HG02678 (cell line): ENCODE measurements at regions not wholly inside any gene's neighbourhood (a gene's known extent, or its start where the extent isn't known, plus 50 kb on each side); places are given as distances from the start of the nearest gene placed in this dataset.
"Not testable (repeated sequence)": the region's sequence is repeated elsewhere in the genome, so short reads cannot be mapped to it uniquely, and the experiment has no call there.

Experiments
- ATAC-seq: cut with Tn5 transposase; IDR thresholded peaks from one replicate; pipeline ENCODE4 v1.9.1; 2021; ENCODE audit warnings: mild to moderate bottlenecking, moderate library complexity; ENCODE audit not compliant: unreplicated experiment

DNA sequence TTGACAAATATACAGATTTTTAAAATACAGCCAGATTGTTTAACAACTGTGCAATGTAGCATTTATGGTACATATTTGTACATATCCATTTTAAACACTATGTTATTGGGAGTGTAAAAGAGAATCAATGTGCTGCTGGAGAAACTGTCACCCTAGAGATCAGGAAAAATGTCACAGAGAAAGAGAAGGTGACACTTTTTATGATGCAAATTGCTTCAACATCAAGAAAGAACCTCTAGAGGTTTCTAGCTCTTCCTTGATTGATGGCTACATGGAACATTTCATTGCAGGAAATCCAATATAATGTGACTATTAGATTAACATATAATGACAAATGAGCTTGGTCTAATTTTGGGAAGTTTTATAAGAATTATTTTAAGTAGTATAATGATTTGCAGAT, 1491.2 kb upstream of the PCDH20 start:
- no peak for ATAC-seq

DNA sequence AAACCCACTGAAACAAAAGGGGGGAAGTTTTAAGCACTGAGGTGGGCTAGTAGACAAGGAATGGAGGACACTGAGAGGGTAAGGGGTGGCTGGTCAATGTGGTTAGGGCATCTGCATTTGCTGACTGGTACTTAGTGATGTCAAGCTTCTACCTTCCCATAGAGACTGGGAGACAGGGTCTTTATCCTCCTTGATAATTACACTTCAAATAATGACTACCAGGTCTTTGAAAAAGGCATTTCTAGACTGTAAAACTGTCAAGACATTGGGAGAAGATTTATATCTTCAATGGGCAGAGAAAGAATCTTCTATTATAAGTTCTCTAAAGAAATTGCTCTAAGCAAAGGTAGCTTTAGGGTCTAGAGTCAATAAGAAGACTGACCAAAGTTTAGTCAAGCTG, 1490.8 kb upstream of the PCDH20 start:
- ATAC-seq = no peak

- ATAC-seq = no peak
Measured at GRCh38 chr13:62887046-62887445, 1471.4 kb upstream of the PCDH20 start.

- ATAC-seq = no peak
Measured at GRCh38 chr13:62879071-62879470, 1463.4 kb upstream of the PCDH20 start.

DNA sequence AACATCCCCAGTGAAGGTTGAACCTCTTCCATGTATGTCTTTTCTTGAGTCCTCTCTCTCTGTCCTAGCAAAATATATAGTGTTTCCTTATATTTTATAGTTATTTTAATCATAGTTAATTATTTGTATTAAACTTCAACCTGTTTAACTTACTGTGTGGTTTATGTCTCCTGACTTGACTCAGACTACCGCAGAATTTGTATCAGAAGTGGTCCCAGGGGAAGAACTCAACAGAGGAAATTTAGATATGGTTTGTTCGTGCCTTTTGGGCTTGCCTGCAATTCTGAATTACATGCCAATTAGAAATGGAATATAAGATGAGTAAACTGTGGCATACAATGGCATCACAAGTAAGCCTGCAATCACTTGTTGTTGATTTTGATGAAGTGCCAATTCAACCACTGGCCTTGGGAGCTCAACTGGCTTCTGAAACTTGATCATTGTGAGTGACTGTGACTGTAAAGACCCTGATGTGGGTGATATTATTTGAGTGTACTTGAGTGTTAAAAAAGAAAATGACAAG, 1459.5 kb upstream of the PCDH20 start:
- ATAC-seq = no peak

GRCh38 chr13:62850331-62850730, 1434.7 kb upstream of the PCDH20 start:
- no peak for ATAC-seq

DNA sequence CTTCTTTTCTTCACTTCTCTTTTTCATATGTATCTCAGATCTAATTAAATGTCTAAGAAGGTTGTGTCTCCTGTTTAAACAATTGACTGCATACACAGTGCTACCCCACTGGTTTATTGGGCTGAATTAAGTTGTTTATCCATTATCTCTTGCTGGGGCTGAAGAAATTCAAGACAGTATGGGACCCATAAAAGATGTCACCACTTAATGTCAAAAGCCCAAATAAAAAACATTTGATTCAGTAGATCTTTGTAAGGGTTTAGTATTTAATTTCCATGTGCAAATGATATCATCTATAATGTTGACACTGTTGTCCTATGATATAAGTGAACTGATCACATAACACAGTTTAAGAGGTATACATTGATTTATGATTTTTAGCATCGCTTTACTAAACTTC, 1431.9 kb upstream of the PCDH20 start:
- no peak for ATAC-seq

DNA sequence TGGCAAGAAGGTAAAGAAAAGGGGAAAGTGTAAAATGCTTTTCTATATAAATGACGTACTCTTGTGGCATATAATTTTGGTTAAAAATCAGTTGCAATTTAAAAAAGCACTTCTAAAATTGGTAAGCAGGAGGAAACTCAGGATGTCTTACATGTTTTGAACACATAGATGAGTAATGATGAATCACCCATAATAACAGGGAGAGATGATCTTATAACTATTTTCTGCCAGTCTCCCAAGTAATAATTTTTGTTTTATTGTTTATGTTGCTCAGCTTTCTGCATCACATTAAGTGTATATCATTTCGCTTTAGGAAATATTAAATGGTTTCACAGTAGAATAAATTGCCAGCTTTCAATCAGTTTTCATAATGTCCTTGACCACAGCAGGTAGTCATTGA, 1430.7 kb upstream of the PCDH20 start:
- no peak for ATAC-seq

DNA sequence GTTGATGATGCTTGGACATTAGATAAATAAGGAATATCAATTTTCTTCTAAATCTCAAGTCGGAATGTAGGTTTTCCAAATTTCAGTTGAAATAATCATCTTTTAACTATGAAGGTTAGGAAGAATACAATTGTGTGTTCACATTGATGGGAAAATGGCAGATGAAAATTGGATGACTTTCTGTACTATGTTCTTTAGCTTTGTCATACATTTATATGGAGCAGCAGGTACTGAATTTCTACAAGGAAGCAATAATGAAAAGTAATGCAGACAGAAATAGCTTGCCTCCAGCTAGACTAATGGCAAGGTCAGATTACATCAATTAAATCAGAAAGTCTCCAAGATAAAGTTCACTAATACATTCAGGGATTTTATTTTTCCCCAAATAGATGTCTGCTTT, 1423.7 kb upstream of the PCDH20 start:
- no peak for ATAC-seq

GRCh38 chr13:62838929-62839328, 1423.3 kb upstream of the PCDH20 start:
- no peak for ATAC-seq

DNA sequence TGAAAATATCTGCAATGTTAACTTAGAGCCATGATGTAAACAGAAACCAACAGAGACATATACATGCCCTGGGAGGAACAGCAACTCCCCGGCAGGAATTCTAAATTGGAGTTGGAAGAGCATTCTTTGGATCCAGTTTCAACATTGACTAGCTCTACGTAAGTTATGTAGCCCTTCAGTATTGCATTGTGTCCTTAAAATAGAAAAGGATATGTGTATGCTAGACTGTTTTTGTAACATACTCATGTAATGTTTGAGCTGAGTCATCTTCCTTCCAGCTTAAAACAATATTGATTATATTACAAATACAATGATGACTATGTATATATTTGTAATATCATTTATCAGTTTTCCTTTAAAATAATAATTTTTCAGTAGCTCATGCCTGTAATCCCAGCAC, 1422.2 kb upstream of the PCDH20 start:
- no peak for ATAC-seq

- ATAC-seq = no peak
Measured at GRCh38 chr13:62829486-62829885, 1413.8 kb upstream of the PCDH20 start.

DNA sequence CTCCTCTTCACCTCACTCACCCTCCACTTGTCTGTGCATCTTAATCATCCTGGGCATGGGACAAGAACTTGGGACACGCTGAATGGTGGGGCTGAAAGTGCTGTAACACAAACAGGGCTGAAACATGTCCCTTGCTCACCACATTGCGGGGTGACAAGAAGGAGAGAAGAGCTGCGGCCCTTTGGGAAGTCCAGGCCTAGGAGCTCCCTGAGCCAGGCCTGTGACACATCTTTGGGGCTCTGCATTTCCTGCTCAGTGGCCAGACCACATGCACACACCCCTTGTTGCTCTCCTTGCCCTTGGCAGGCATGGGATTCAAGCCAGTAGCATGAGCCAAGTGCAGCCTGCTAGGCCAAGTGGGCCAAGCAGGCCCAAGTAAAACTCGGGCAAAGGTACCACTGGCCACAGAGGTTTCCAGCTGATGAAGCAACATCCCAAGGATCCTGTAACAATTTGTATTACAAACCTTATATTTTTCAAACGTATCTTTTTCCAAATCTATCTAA, 1384.3 kb upstream of the PCDH20 start:
- no peak for ATAC-seq

DNA sequence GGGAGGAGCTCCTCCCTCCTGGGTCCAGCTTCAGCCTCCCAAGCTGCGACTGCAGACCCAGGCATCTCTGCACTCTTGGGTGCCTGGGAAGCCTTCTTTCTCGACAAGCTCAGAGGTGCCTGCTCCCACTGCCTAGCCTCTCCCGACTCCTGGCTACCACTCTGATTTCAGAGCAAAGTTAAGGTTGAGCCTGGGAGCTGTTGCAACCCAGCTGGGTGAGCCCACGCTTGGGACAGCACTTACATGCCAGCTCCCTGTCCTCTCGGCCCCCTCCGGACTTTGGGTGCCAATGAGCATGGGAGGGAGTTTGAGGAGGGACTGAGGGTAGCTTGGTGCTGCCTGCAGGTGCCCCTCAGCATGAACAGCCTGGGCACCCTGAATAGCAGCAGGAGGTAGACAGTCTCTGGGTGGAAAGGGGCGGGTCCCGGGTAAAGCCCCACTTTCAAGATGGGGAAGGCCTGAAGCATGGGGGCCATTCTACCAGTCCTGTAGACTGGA, 1383.4 kb upstream of the PCDH20 start:
- ATAC-seq = no peak

GRCh38 chr13:62793850-62794249, 1378.2 kb upstream of the PCDH20 start:
- no peak for ATAC-seq

- ATAC-seq = no peak
Measured at GRCh38 chr13:62781866-62782265, 1366.2 kb upstream of the PCDH20 start.

DNA sequence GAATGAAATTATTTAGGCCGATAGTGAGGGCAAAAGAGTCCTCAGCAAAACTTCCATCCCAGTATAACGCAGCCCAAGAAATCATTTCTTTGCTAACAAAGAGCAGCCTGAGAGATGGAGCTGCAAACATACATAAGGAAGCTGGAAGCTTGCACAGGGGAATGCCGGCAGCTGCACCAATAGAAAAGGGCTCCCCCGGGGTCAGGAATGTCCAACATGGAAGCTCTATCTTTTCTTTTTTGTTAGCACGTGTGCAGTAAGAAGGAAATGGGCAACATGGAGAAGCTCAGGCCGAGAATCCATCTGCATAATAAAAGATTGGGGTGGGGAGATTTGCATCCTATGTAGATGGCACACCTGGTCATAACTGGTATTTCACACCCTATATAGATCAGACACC, 1363.5 kb upstream of the PCDH20 start:
- ATAC-seq = no peak

DNA sequence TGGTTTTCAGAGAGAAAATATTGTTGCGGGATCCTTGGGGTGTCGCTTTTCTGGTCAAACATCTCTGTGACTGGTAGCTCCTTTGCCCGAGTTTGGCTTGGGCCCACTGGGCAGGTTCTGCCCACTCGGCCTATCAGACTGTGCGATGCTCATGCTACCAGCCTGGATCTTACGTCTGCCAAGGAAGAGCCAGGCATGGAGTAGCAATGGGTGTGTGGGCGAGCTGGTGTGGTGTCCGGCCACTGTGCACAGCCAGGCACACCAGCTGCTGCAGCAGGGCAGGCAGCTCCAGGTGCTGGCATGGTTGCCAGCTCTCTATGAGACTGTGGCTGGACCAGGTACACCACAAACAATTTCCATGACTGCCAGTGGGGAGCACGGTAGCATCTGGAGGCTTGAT, 1351.8 kb upstream of the PCDH20 start:
- ATAC-seq = no peak

DNA sequence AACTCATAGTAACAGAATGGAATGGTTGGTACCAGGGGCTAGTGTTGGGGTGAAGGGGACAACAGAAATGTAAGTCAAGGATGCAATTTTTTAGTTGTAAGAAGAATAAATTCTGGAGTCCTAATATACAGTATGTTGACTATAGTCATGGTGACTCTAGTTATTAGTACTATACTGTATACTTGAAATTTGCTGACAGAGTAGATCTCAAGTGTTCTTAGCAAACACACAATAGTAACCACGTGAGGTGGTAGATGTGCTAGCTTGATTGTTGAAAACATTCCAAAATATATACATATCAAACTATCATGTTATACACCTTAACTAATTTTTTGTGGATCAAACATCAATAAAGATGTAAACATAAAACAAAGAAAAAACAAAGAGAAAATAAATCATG, 1345.1 kb upstream of the PCDH20 start:
- ATAC-seq = no peak

DNA sequence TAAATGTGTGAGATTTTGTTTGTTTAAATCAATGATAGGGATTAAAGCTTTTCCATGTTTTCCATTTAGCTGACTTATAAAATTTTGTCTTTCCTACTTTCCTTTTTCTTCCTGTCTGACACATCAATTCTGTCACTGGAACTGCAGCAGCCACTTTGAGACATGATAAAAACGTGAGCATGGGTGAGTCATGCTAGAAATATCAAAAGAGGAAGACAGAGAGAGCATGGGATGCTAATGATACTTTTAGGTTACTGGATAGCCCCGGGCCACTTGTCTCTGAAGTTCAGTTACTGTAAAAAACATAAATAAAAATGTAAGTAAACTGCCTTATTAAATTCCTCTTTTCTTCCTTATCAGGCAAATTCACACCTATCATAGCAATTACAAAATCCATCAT, 1332.0 kb upstream of the PCDH20 start:
- ATAC-seq = no peak

GRCh38 chr13:62747152-62747551, 1331.5 kb upstream of the PCDH20 start:
- ATAC-seq = no peak

GRCh38 chr13:62729746-62730145, 1314.1 kb upstream of the PCDH20 start:
- ATAC-seq = not testable (repeated sequence)

GRCh38 chr13:62721893-62722292, 1306.2 kb upstream of the PCDH20 start:
- no peak for ATAC-seq
